ENCODE measurements at regions not wholly inside any gene's neighbourhood (a gene's known extent, or its start where the extent isn't known, plus 50 kb on each side); places are given as distances from the start of the nearest gene placed in this dataset.

GRCh38 chr7:46168671-46169383 is 247.8 kb upstream of the IGFBP3 start:
- no peaks in the 10 kb centered on the region for H3F3A ChIP-seq (replicated peaks; ENCODE audit: low read depth)
- no peak overlapping the region for H3K4me3 ChIP-seq
- no peak overlapping the region for H2AFZ ChIP-seq
- Mint-ChIP-seq H3K36me3 (ENCODE audit: low read depth) (no peaks in the 10 kb centered on the region), H3K9me3 (no peaks in the 10 kb centered on the region; the same call in 2 of the 3 replicates), H3K27me3 (ENCODE audit: insufficient read depth, low read depth, poor library complexity) (no peaks in the 10 kb centered on the region), H3K27ac (no peak overlapping the region), H3K4me1 (no peaks in the 10 kb centered on the region), H3K4me3 (no peak overlapping the region)
- H3K4me1 ChIP-seq (ENCODE audit: insufficient read depth) = no peaks in the 10 kb centered on the region
- no peaks in the 10 kb centered on the region for H4K20me1 ChIP-seq (replicated peaks; ENCODE audit: insufficient read depth)
- H3K27me3 ChIP-seq (ENCODE audit: insufficient read depth) = no peaks in the 10 kb centered on the region
- TF ChIP-seq EZH2phosphoT487 (IDR thresholded peaks at IDR 0.05; ENCODE audit: unreplicated experiment) (no peak), STAT1 (IDR thresholded peaks at IDR 0.05; ENCODE audit: unreplicated experiment) (no peak), JUNB (IDR thresholded peaks at IDR 0.05; ENCODE audit: unreplicated experiment) (no peak), ZNF114 (CRISPR knock-in tag; IDR thresholded peaks at IDR 0.05) (no peak), ZNF331 (CRISPR knock-in tag; IDR thresholded peaks at IDR 0.05; ENCODE audit: low read depth) (no peak)
- no peak overlapping the region for H3K27ac ChIP-seq (ENCODE audit: low read depth)
- H3K36me3 ChIP-seq (ENCODE audit: insufficient read depth) = no peaks in the 10 kb centered on the region
- DNase-seq (ENCODE audit: low spot score) (no peak), ATAC-seq (no peak)
- H3K79me2 ChIP-seq (replicated peaks; ENCODE audit: insufficient read depth) = no peaks in the 10 kb centered on the region
- no peak overlapping the region for H3K4me2 ChIP-seq
- peaks cover 4% of the 10 kb centered on the region; the same call in 1 of the 2 replicates for H3K9me2 ChIP-seq (ENCODE audit: insufficient read depth)

GRCh38 chr7:46168231-46168630 is 247.2 kb upstream of the IGFBP3 start:
- no peaks in the 10 kb centered on the region; the same call in 2 of the 3 replicates for H3K9me3 Mint-ChIP-seq
- no peak overlapping the region for H3K4me2 ChIP-seq
- H4K20me1 ChIP-seq (replicated peaks; ENCODE audit: insufficient read depth) = no peaks in the 10 kb centered on the region
- no peaks in the 10 kb centered on the region for H3K27me3 ChIP-seq (ENCODE audit: insufficient read depth)
- H3K27ac Mint-ChIP-seq = no peak overlapping the region
- H3K4me1 Mint-ChIP-seq = no peaks in the 10 kb centered on the region; the same call in 2 of the 3 replicates
- peaks cover 7% of the 10 kb centered on the region; the same call in 1 of the 2 replicates for H3K9me2 ChIP-seq (ENCODE audit: insufficient read depth)
- H3K36me3 ChIP-seq (ENCODE audit: insufficient read depth) = no peaks in the 10 kb centered on the region
- H3K4me3 ChIP-seq = no peak overlapping the region
- H2AFZ ChIP-seq = no peak overlapping the region
- no peak overlapping the region for H3K27ac ChIP-seq (ENCODE audit: low read depth)
- H3K36me3 Mint-ChIP-seq (ENCODE audit: low read depth) = no peaks in the 10 kb centered on the region
- no peaks in the 10 kb centered on the region for H3F3A ChIP-seq (replicated peaks; ENCODE audit: low read depth)
- no peaks in the 10 kb centered on the region for H3K4me1 ChIP-seq (ENCODE audit: insufficient read depth)
- ATAC-seq (no peak), DNase-seq (ENCODE audit: low spot score) (no peak)
- no peaks in the 10 kb centered on the region for H3K27me3 Mint-ChIP-seq (ENCODE audit: insufficient read depth, low read depth, poor library complexity)
- no peak overlapping the region for H3K4me3 Mint-ChIP-seq
- H3K79me2 ChIP-seq (replicated peaks; ENCODE audit: insufficient read depth) = no peaks in the 10 kb centered on the region
- TF ChIP-seq EZH2phosphoT487 (IDR thresholded peaks at IDR 0.05; ENCODE audit: unreplicated experiment) (no peak), ZNF114 (CRISPR knock-in tag; IDR thresholded peaks at IDR 0.05) (no peak), REST (IDR thresholded peaks at IDR 0.05; ENCODE audit: unreplicated experiment) (no peak), ZNF331 (CRISPR knock-in tag; IDR thresholded peaks at IDR 0.05; ENCODE audit: low read depth) (no peak), JUNB (IDR thresholded peaks at IDR 0.05; ENCODE audit: unreplicated experiment) (no peak), EZH2 (IDR thresholded peaks at IDR 0.05; ENCODE audit: low read depth, unreplicated experiment) (no peak), ZNF462 (CRISPR knock-in tag; IDR thresholded peaks at IDR 0.05) (no peak), STAT1 (IDR thresholded peaks at IDR 0.05; ENCODE audit: unreplicated experiment) (no peak), ETS1 (IDR thresholded peaks at IDR 0.05) (no peak), POLR2AphosphoS5 (IDR thresholded peaks at IDR 0.05; ENCODE audit: low read depth) (no peak)
